OCI-LY3 (cell line): ENCODE measurements at regions not wholly inside any gene's neighbourhood (a gene's known extent, or its start where the extent isn't known, plus 50 kb on each side); places are given as distances from the start of the nearest gene placed in this dataset.

Source experiments
- H2AFZ ChIP-seq: fragments of 200-600, 300-600 bp; shearing (Covaris generic); 2 replicates; pipeline ENCODE4 v1.6.0; 2014; ENCODE audit warnings: antibody characterized with exemption, low read depth, low read length
- H3K27ac ChIP-seq: fragments of 200-600, 300-600 bp; sonication (generic); 2 replicates; pipeline ENCODE4 v1.5.1; 2014; ENCODE audit warnings: mild to moderate bottlenecking, low read length, moderate library complexity, mixed read lengths
- H3K27me3 ChIP-seq: fragments of 200-600, 300-600 bp; sonication (generic); 2 replicates; pipeline ENCODE4 v1.6.1; 2014; ENCODE audit warnings: low read depth, low read length, mixed read lengths
- H3K36me3 ChIP-seq: fragments of 200-600, 300-600 bp; sonication (generic); replicated peaks from 2 replicates; pipeline ENCODE3; 2014; ENCODE audit warnings: low read depth, low read length, mixed read lengths
- H3K4me1 ChIP-seq: fragments of 300-600, 200-600 bp; sonication (generic); 2 replicates; pipeline ENCODE4 v1.6.1; 2014; ENCODE audit warnings: low read length, mixed read lengths
- H3K4me2 ChIP-seq: fragments of 200-600, 300-600 bp; sonication (generic); 2 replicates; pipeline ENCODE4 v1.6.1; 2014; ENCODE audit warnings: low read length, mixed read lengths
- H3K4me3 ChIP-seq: fragments of 300-600, 200-600 bp; sonication (generic); 2 replicates; pipeline ENCODE4 v1.5.1; 2014; ENCODE audit warnings: antibody characterized with exemption, mild to moderate bottlenecking, low read length, moderate library complexity
- H3K79me2 ChIP-seq: fragments of 300-600, 200-600 bp; shearing (Covaris generic); 2 replicates; pipeline ENCODE4 v1.6.1; 2014; ENCODE audit warnings: mild to moderate bottlenecking, low read length, mixed read lengths
- H3K9ac ChIP-seq: fragments of 300-600, 200-600 bp; shearing (Covaris generic); 2 replicates; pipeline ENCODE4 v1.6.0; 2014; ENCODE audit warnings: mild to moderate bottlenecking, low read length, moderate library complexity
- H3K9me3 ChIP-seq: fragments of 200-600, 300-600 bp; shearing (Covaris generic); 2 replicates; pipeline ENCODE4 v1.6.1; 2014; ENCODE audit warnings: low read length, mixed read lengths; ENCODE audit not compliant: insufficient read depth
- H4K20me1 ChIP-seq: fragments of 200-600, 300-600 bp; sonication (generic); 2 replicates; pipeline ENCODE4 v1.6.1; 2016; ENCODE audit warnings: low read length, mixed read lengths; ENCODE audit not compliant: insufficient read depth
- EZH2phosphoT487 ChIP-seq: fragments of 200-600 bp; shearing (Covaris generic); IDR thresholded peaks from 2 replicates; pipeline ENCODE4 v1.6.1; 2018; ENCODE audit warnings: antibody characterized with exemption, mixed run types, low read depth
- TF ChIP-seq, protein P1 (sequence below): fragments of 200-600, 300-600 bp; sonication (generic); IDR thresholded peaks from 2 replicates; pipeline ENCODE4 v1.5.1; 2014; ENCODE audit warnings: antibody characterized with exemption, low read length, low read depth

DNA sequence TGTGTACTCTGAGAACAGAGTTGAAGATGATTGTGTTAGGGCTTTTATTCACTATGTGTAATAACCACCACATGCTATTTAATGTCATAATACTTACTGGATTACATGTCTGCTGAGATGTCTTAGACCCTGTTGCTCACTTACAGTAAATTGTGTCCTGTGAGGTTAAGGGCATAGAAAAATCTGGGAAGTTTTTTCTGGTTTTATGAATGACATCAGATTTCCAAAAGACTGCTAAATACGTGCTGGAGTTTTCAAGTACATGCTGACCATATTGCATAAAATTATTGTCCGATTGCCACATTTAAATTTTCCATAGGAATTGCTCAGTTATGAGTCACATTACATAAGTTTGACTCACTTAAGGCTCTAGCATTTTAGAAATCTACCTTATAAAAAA, 96.7 kb upstream of the COL5A2 start:
- TF ChIP-seq EZH2phosphoT487 = no peak
- TF ChIP-seq, protein P1, sequence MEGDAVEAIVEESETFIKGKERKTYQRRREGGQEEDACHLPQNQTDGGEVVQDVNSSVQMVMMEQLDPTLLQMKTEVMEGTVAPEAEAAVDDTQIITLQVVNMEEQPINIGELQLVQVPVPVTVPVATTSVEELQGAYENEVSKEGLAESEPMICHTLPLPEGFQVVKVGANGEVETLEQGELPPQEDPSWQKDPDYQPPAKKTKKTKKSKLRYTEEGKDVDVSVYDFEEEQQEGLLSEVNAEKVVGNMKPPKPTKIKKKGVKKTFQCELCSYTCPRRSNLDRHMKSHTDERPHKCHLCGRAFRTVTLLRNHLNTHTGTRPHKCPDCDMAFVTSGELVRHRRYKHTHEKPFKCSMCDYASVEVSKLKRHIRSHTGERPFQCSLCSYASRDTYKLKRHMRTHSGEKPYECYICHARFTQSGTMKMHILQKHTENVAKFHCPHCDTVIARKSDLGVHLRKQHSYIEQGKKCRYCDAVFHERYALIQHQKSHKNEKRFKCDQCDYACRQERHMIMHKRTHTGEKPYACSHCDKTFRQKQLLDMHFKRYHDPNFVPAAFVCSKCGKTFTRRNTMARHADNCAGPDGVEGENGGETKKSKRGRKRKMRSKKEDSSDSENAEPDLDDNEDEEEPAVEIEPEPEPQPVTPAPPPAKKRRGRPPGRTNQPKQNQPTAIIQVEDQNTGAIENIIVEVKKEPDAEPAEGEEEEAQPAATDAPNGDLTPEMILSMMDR = no peak
- H4K20me1 ChIP-seq = no peaks in the 10 kb centered on the region
- no peak overlapping the region for H2AFZ ChIP-seq
- no peaks in the 10 kb centered on the region for H3K79me2 ChIP-seq
- no peak overlapping the region for H3K4me3 ChIP-seq
- no peak overlapping the region for H3K9ac ChIP-seq
- no peaks in the 10 kb centered on the region for H3K9me3 ChIP-seq
- H3K27ac ChIP-seq = no peak overlapping the region
- H3K4me1 ChIP-seq = no peaks in the 10 kb centered on the region
- H3K27me3 ChIP-seq = no peaks in the 10 kb centered on the region
- H3K4me2 ChIP-seq = no peak overlapping the region
- no peaks in the 10 kb centered on the region for H3K36me3 ChIP-seq

DNA sequence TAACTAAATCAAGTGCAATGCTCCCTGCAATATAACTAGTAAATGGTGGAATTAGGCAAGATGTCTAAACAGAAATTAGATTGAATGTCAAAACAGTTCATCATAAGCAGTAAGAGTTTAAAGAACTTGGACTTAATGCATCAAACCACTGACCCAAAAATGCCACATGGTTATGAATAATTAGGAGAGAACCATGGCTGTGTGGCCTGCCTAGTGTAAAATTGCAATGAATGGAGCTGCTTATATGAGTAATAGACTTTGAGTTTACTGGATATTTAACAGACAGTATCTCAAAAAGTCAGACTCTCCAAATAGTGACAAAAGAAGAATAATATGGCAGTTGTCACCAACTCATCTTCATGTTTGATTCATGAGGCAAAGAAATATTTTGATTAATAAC, 101.6 kb upstream of the COL5A2 start:
- Histone ChIP-seq H3K9ac (no peak overlapping the region), H3K27ac (no peak overlapping the region), H4K20me1 (no peaks in the 10 kb centered on the region), H3K36me3 (no peaks in the 10 kb centered on the region), H3K27me3 (no peaks in the 10 kb centered on the region), H3K79me2 (no peaks in the 10 kb centered on the region), H2AFZ (no peak overlapping the region), H3K4me3 (no peak overlapping the region), H3K4me1 (no peaks in the 10 kb centered on the region), H3K4me2 (no peak overlapping the region), H3K9me3 (no peaks in the 10 kb centered on the region)
- TF ChIP-seq EZH2phosphoT487 = no peak
- TF ChIP-seq, protein P1 = no peak

DNA sequence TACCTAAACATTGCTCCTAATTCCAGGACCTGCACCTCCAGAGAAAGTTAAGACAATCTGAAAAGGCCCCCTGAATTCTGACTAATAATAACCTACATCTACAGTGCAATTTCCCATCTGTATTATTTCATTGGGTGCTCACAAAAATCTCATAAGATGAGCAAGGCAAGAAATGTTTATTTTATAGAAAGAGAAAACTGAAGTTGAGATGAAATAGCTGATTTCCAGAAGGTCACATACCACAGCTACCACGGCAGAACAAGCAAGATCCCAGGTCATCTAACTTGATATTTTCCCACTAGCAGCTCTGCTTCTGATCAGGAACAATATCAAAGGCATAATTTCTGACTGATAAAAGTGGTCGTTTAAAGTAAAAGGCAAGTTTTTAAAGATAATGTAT, 105.8 kb upstream of the COL5A2 start:
- Histone ChIP-seq H3K9ac (no peak overlapping the region), H3K79me2 (no peaks in the 10 kb centered on the region), H3K9me3 (no peaks in the 10 kb centered on the region), H3K4me3 (no peak overlapping the region), H4K20me1 (no peaks in the 10 kb centered on the region), H3K27me3 (no peaks in the 10 kb centered on the region), H3K36me3 (no peaks in the 10 kb centered on the region), H3K4me2 (no peak overlapping the region), H3K4me1 (peaks cover 4% of the 10 kb centered on the region), H3K27ac (no peak overlapping the region), H2AFZ (no peak overlapping the region)
- TF ChIP-seq EZH2phosphoT487 = no peak
- TF ChIP-seq, protein P1 = no peak

DNA sequence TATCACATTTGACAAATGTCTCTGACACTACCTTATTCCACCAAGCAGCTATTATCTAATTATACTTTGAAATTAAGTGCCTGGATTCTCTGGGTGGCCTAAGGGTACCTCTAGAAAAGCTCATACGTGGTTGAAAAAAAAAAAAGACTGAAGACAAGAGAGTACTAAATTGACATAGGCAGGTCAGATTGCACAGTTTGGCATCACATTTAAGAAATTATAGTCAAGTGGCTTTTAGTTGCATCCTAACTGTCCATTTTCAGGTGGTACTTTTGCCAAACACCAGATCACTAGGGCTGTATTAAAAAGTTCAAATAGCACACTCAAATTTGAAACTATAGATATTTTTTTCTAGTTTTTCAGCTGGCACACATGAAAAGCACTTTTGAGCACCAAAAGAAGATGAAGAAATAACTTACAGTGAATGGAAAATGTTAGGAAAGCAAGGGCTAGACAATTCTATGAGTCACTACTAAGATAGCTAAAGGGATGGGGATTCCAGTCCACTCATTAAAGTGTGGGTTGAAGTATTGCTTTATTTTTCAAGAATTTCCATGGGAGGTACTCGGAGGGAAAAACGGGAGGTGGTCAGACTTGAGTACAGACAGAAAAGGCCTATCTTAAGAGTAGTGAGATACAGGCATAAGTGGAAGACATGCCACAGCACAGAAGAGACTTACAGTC, 106.5 kb upstream of the COL5A2 start:
- H3K79me2 ChIP-seq = no peaks in the 10 kb centered on the region
- no peak for TF ChIP-seq EZH2phosphoT487
- no peak overlapping the region for H3K9ac ChIP-seq
- H3K4me3 ChIP-seq = no peak overlapping the region
- peaks cover 4% of the 10 kb centered on the region for H3K4me1 ChIP-seq
- H2AFZ ChIP-seq = no peak overlapping the region
- no peak overlapping the region for H3K4me2 ChIP-seq
- no peaks in the 10 kb centered on the region for H3K36me3 ChIP-seq
- no peaks in the 10 kb centered on the region for H3K27me3 ChIP-seq
- no peaks in the 10 kb centered on the region for H4K20me1 ChIP-seq
- no peaks in the 10 kb centered on the region for H3K9me3 ChIP-seq
- no peak overlapping the region for H3K27ac ChIP-seq
